Left kidney (tissue), 1 donor: ENCODE measurements at regions not wholly inside any gene's neighbourhood (a gene's known extent, or its start where the extent isn't known, plus 50 kb on each side); places are given as distances from the start of the nearest gene placed in this dataset.
"Not testable (repeated sequence)": the region's sequence is repeated elsewhere in the genome, so short reads cannot be mapped to it uniquely, and the experiment has no call there.

ENCODE experiments used
- DNase-seq: peaks from one replicate; pipeline ENCODE4 v3.0.0-alpha.2; 2013

DNA sequence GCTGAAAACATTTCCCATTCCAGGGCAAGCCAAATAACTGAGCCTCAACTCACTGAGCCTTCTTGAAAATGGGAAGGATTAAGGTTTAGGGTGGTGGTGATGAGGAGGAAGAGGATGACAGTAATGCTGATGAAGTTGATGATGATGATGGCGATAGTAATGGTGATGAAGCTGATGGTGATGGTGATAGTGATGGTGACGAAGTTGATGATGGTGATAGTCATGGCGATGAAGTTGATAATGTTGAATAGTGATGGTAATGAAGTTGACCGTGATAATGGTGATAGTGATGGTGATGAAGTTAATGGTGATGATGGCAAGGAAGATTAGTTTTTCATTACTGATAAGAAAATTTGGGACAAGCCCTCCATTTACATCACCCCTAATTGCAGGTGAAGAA is 285.8 kb upstream of the DYNLRB2 start:
- no peak for DNase-seq

GRCh38 chr16:80253741-80254140 is 287.1 kb upstream of the DYNLRB2 start:
- no peak for DNase-seq

- DNase-seq = no peak
Measured at GRCh38 chr16:80250381-80250780, 290.4 kb upstream of the DYNLRB2 start.

DNA sequence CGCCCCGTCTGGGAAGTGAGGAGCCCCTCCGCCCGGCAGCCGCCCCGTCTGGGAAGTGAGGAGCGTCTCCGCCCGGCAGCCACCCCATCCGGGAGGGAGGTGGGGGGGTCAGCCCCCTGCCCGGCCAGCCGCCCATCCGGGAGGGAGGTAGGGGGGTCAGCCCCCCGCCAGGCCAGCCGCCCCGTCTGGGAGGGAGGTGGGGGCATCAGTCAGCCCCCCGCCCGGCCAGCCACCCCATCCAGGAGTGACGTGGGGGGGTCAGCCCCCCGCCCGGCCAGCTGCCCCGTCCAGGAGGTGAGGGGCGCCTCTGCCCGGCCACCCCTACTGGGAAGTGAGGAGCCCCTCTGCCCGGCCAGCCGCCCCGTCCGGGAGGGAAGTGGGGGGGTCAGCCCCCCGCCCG is 297.5 kb upstream of the DYNLRB2 start:
- not testable (repeated sequence) for DNase-seq

DNA sequence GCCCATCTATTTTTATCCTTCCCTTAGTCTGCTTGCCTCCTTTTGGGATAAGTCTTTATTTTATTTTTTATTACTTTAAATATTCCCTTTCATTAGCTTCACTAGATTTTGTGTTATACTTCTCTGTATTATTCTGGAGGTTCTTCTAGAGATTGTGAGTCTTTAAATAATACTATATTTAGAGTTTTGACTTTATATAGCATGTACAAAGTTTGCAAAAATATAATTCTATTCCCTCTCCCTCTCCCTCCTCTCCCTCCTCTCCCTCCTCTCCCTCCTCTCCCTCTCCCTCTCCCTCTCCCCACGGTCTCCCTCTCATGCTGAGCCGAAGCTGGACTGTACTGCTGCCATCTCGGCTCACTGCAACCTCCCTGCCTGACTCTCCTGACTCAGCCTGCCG is 298.5 kb upstream of the DYNLRB2 start:
- not testable (repeated sequence) for DNase-seq

DNA sequence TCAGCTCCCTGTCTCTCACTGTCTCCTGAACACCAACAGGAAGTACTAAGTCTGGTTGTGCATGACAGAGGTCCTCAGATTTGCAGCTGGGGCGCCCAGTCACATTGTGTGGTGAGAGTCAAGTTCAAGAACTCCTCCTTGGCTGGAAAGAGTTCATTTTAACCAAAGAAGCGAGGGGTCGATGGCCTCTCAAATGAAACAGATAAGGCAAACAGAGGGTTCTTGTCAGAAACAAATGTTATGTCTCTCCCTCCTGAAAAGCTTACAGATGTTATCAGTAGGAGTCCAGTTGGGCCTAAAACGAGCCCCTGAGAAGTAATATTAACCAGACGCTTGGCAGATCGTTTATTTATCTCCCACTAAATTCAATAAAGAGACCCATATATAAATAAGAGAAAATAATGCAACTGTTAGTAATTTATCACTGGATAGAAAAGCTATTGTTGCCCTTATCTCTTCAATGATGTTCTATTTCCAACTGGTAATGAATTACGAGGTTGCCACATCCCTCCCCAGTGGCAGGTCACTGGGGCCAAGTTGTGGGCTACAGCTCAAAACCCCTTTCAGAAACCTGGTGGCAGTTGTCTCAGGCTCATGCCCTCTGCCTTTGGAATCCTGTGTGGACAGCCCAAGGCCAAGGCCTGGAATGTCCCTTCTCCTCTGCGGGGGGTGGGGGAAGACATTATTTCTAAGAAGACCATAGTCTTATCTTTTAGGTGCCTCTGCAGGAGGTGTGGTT is 307.5 kb upstream of the DYNLRB2 start:
- peak; percentile 37 for DNase-seq

GRCh38 chr16:80231888-80232287 is 308.9 kb upstream of the DYNLRB2 start:
- DNase-seq = no peak

- no peak for DNase-seq
Measured at GRCh38 chr16:80231121-80231520, 309.7 kb upstream of the DYNLRB2 start.

GRCh38 chr16:80230328-80231120 is 310.3 kb upstream of the DYNLRB2 start:
- DNase-seq = no peak

DNA sequence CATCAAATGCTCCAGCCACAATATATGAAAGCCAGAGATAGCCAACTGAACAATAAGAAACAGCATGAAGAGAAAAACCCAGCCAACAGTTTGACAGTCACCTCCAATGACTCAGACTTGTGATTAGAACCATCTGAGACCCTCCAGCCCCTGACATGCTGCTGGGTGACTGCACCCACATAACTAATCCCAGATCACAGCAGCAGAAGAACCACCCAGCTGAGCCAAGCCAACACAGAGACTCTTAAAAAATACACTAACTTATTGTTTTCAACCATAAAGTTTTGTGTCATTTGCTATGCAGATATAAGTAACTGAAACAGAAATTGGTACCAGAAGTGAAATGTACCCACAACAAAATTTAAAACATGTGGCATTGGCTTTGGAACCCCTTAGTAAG is 314.3 kb upstream of the DYNLRB2 start:
- DNase-seq = no peak

DNA sequence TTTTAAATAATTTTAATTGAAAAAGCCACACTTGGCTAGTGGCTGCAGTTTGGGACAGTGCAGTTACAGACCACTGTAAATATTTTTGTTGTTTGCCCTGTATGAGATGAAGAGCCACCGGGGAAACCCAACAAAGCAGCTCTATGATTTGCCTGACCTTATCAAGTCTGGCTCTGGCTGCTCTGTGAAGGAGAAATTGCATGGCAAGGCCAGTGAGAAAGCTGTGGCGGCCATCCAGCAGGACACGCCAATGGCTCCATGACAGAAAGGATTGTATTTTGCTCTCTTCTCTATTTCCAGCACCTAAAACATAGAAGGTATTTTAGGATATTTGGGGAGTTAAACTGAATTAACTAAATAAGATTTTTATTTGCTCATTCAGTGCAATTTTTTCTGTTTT is 330.0 kb upstream of the DYNLRB2 start:
- no peak for DNase-seq

GRCh38 chr16:80208743-80209142 is 332.1 kb upstream of the DYNLRB2 start:
- no peak for DNase-seq

GRCh38 chr16:80208015-80208414 is 332.8 kb upstream of the DYNLRB2 start:
- DNase-seq = no peak

- DNase-seq = no peak
Measured at GRCh38 chr16:80203821-80204220, 337.0 kb upstream of the DYNLRB2 start.

GRCh38 chr16:80202831-80203413 is 337.9 kb upstream of the DYNLRB2 start:
- no peak for DNase-seq

DNA sequence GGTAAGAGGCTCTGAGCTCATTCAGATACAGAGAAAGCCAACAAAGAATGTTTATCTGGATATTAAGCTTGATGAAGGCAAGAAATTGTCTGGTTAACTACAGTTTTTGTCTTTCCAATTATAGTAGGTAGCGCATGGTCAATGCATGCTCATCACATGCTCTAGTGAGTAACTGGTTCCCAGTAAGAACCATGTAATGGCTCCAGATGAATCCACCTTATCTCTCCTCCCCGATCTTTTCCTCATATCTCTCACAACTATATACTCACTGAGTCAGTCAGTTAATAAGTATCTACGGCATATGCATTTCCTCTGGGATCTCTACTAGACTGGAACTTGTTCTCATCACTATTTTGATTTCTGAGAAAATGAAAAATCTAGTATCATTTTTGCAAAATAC is 340.7 kb upstream of the DYNLRB2 start:
- DNase-seq = no peak

GRCh38 chr16:80199614-80200013 is 341.2 kb upstream of the DYNLRB2 start:
- no peak for DNase-seq

DNA sequence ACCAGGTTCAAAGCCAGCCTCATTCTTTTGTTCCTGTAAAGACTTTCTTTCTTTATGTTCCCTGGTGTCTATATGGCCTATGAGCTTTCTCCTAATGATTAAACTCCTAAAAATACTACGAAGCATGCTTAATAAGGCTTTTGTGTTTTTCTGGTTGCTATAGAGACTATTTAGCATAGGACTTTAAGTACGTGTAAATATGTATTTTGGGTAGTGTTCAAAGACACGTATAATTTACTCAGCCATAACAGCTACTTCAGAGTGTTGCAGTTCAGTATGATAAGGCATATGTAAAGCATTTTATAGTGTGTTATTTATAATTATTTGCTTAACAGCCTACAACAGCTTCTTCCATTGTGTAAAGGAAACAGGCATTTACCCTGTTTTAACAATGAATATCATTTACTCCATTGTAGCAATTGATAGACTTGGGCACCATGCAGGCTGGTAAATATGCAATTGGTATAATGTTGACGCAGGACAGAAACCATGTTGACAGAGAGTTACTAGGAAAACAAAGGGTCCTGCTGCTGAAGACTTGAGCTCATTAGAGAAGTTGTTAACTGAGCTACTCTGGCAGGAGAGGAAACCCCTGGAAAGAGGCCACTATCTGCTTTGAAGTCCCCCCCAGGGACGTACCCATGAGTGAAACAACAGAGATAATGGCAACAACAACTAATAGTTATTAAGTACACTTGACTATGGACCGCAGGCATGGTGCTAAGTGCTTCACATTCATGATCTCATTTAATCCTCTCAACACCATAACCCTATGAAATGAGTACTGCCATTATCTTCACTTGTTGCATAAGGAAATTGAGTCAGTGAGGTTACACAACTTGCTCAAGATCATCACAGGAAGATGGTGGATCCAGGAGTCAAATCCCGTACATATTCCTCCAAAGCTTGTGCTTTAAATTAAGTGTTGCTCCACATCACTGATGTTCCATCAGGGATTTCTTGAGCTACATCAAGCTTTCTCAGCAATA is 342.2 kb upstream of the DYNLRB2 start:
- DNase-seq = peak; percentile 40

DNA sequence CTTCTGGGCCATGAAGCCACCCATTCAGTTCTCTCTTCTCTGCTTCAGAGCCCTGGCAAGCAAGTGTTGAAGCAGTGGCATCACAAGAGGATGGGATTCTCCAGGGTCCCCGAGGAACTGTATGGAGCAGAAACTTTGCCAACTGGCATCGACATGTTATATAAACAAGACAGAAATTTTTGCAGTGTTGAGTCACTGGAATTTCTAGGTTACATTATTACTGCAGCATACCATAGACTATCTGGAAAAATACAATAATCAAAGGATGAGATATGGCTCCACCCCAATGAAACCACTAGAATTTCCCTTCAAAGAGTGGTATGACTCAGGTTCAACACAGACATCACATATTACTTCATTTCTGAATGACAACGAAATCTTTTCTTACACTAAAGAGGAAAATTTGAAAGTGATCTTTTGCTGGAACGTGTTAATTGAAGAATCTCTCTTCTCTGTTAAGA is 343.0 kb upstream of the DYNLRB2 start:
- no peak for DNase-seq

GRCh38 chr16:80191928-80192327 is 348.9 kb upstream of the DYNLRB2 start:
- DNase-seq = no peak

DNA sequence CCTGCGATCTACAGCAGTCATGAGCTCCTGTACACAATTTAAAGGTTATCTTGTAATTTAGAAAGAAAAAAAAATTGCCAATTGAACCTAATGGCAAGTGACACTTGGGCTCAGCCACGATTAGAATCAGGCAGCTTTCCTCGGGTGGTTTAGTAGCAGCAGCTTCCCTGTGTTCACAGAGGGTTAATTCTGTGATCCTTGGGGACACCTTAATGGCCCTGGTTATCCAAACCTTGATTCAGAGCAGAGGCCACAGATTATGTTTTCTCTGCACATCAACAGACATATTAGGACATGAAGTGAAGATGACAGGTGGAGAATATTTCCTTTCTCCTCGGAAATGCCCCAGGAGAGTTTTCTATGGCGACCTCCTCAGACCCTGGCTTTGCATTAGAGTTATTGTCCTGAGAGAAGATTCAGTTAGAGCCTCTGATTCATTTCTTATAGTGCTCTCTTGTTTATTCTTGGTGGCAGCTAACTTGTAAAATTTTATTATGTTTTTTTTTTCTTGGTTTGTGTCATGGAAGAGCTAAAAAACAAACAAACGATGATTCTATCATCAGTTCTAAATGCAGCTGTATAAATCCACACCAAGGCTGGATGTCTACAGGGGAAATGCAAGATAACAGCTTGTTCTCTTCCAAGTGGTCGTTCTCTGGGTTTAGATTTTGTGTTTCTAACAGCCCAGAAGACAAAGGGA is 351.2 kb upstream of the DYNLRB2 start:
- DNase-seq = no peak
